HCT116 (cell line): ENCODE measurements at regions not wholly inside any gene's neighbourhood (a gene's known extent, or its start where the extent isn't known, plus 50 kb on each side); places are given as distances from the start of the nearest gene placed in this dataset.
A peak's percentile ranks its signal among the peaks of the same experiment; 100 is the strongest.
"Not testable (repeated sequence)": the region's sequence is repeated elsewhere in the genome, so short reads cannot be mapped to it uniquely, and the experiment has no call there.

Experiments used
- ATAC-seq: fragments of 200-7000 bp; cut with Tn5 transposase; 2 replicates; pipeline ENCODE4 v1.9.1; 2020; ENCODE audit warnings: mild to moderate bottlenecking, moderate library complexity
- BruUV-seq: library from RNA; stranded (reverse); fragments of 400-500 nt; replicated peaks from 2 replicates; lab custom pipeline; 2021; lab: Mats Ljungman, UMichigan
- CTCF ChIA-PET: fragments of 300-600 bp; sonication (Branson Sonifier 250); formaldehyde crosslinking; loops from one replicate; lab custom pipeline; 2021; ENCODE audit warnings: antibody characterized with exemption; lab: Charles Lee
- POLR2A ChIA-PET: fragments of 300-600, 350-600 bp; sonication (Branson Sonifier 250); formaldehyde crosslinking; loops from one replicate; lab custom pipeline; 2021; ENCODE audit warnings: antibody characterized with exemption; lab: Charles Lee
- RAD21 ChIA-PET, 2 experiments: fragments of 300-600 bp; sonication (Branson Sonifier 250); formaldehyde crosslinking; loops; one replicate each; lab custom pipeline; 2023; ENCODE audit warnings: low total read pairs in 2 of 2; ENCODE audit not compliant: uncharacterized antibody in 2 of 2, unreplicated experiment in 2 of 2, low non-redundant PET in 1 of 2; lab: Charles Lee
- DNase-seq: peaks from one replicate; pipeline ENCODE4 v3.0.0-alpha.2; 2010; ENCODE audit warnings: low read depth, low spot score
- H2AFZ ChIP-seq: fragments of 200-600 bp; shearing (Covaris generic), sonication (generic); 2 replicates; pipeline ENCODE4 v1.6.1; 2017; ENCODE audit warnings: low read depth, mixed run types, mixed read lengths, antibody characterized with exemption, low read length; ENCODE audit not compliant: poor library complexity, severe bottlenecking
- H3K27ac ChIP-seq: 2 replicates; pipeline ENCODE4 v1.5.1; 2012; ENCODE audit warnings: low read depth, low read length
- H3K27me3 ChIP-seq: fragments of 200-600 bp; sonication (generic); 2 replicates; pipeline ENCODE4 v1.6.1; 2016; ENCODE audit warnings: mixed run types, low read length, mixed read lengths; ENCODE audit not compliant: insufficient read depth
- H3K36me3 ChIP-seq, 2 experiments: fragments of 200-500 bp in 1 of 2; fragments of 200-600 bp in 1 of 2; sonication (Bioruptor generic) in 1 of 2; sonication (generic) in 1 of 2; 2 replicates each; pipeline versions ENCODE4 v1.5.1 to v1.6.1; 2014 to 2016; ENCODE audit warnings: low read length in 2 of 2, inconsistent platforms in 1 of 2, mixed read lengths in 1 of 2, mixed run types in 1 of 2; ENCODE audit not compliant: insufficient read depth in 2 of 2, control insufficient read depth in 1 of 2
- H3K4me1 ChIP-seq, 2 experiments: fragments of 200-600 bp in 1 of 2; sonication (generic) in 1 of 2; 2 replicates each; pipeline versions ENCODE4 v1.5.1 to v1.6.1; 2012 to 2017; ENCODE audit warnings: low read length in 2 of 2, inconsistent platforms in 1 of 2, mild to moderate bottlenecking in 1 of 2, mixed read lengths in 1 of 2, mixed run types in 1 of 2, moderate library complexity in 1 of 2; ENCODE audit not compliant: insufficient read depth in 2 of 2, control insufficient read depth in 1 of 2
- H3K4me2 ChIP-seq: fragments of 200-600 bp; sonication (generic); 2 replicates; pipeline ENCODE4 v1.6.1; 2017; ENCODE audit warnings: mixed run types, low read length, mixed read lengths
- H3K4me3 ChIP-seq, 2 experiments: fragments of 200-600 bp in 1 of 2; sonication (generic) in 1 of 2; replicated peaks in 1 of 2; 2 replicates each; pipeline ENCODE4 v1.5.1; 2011 to 2016; ENCODE audit warnings: low read length in 2 of 2, control low read depth in 1 of 2, low read depth in 1 of 2, mild to moderate bottlenecking in 1 of 2, mixed read lengths in 1 of 2, mixed run types in 1 of 2
- H3K79me2 ChIP-seq: fragments of 200-600 bp; sonication (generic); 2 replicates; pipeline ENCODE4 v1.6.1; 2017; ENCODE audit warnings: mild to moderate bottlenecking, mixed run types, low read length, moderate library complexity, mixed read lengths; ENCODE audit not compliant: insufficient read depth
- H3K9ac ChIP-seq: fragments of 200-600 bp; sonication (generic); 2 replicates; pipeline ENCODE4 v1.6.1; 2016; ENCODE audit warnings: low read length, mixed read lengths
- H3K9me2 ChIP-seq: fragments of 200-600 bp; sonication (generic), shearing (Covaris generic); 2 replicates; pipeline ENCODE4 v1.6.1; 2017; ENCODE audit warnings: mixed run types, mild to moderate bottlenecking, moderate library complexity; ENCODE audit not compliant: insufficient read depth
- H3K9me3 ChIP-seq, 2 experiments: fragments of 200-500 bp in 1 of 2; fragments of 200-600 bp in 1 of 2; sonication (Bioruptor generic) in 1 of 2; sonication (generic) in 1 of 2; 2 replicates each; pipeline ENCODE4 v1.6.1; 2014 to 2017; ENCODE audit warnings: low read length in 2 of 2, mixed read lengths in 2 of 2, inconsistent platforms in 1 of 2, low read depth in 1 of 2, mild to moderate bottlenecking in 1 of 2, mixed run types in 1 of 2, moderate library complexity in 1 of 2; ENCODE audit not compliant: control insufficient read depth in 1 of 2, insufficient read depth in 1 of 2
- H4K20me1 ChIP-seq: fragments of 200-600 bp; sonication (generic), shearing (Covaris generic); 2 replicates; pipeline ENCODE4 v1.6.1; 2017; ENCODE audit warnings: mixed run types, mild to moderate bottlenecking, moderate library complexity; ENCODE audit not compliant: insufficient read depth
- MAX ChIP-seq: IDR thresholded peaks from 2 replicates; pipeline ENCODE4 v1.6.1; 2012
- TCF7L2 ChIP-seq: IDR thresholded peaks from 2 replicates; pipeline ENCODE4 v1.7.0; 2011; ENCODE audit warnings: borderline replicate concordance, inconsistent platforms; ENCODE audit not compliant: insufficient read depth, insufficient read length; ENCODE audit errors: extremely low read depth
- intact Hi-C: fragments of 100-400 bp; cut with micrococcal nuclease; formaldehyde crosslinking; loops from 2 replicates; pipeline ENCODE4 v1.10.0; 2022

- H3K9ac ChIP-seq = no peak overlapping the region
- peak overlapping the region; percentile 44 for H2AFZ ChIP-seq
- peak; percentile 64 for TF ChIP-seq TCF7L2
- TF ChIP-seq MAX = no peak
- no peaks in the 10 kb centered on the region for H3K27me3 ChIP-seq
- no peak for ATAC-seq
- no peaks in the 10 kb centered on the region for H3K9me3 ChIP-seq
- ChIA-PET RAD21 (no interaction called here), POLR2A (interaction anchor here (1.2 to 1.8 kb wide), 5 partner anchors 11 to 79 kb away, joined by 3 to 6 read pairs (median 4); no protein-coding TSS in a partner anchor), CTCF (no interaction called here)
- peaks cover 0 to 20% of the 10 kb centered on the region in 2 experiments; a peak in 2 of 4 replicates for H3K36me3 ChIP-seq
- DNase-seq = no peak
- intact Hi-C loops = no loop called here
- H4K20me1 ChIP-seq = no peaks in the 10 kb centered on the region
- H3K4me3 ChIP-seq = no peak overlapping the region
- BruUV-seq = no TSS peak
- H3K27ac ChIP-seq = peak overlapping the region; percentile 34
- H3K79me2 ChIP-seq = 0 out of 2 replicates have a peak, but pooled peaks cover 3% of the 10 kb centered on the region
- H3K9me2 ChIP-seq = no peaks in the 10 kb centered on the region
- no peak overlapping the region for H3K4me2 ChIP-seq
- H3K4me1 ChIP-seq = peaks cover 11 to 23% of the 10 kb centered on the region in 2 experiments; a peak in 3 of 4 replicates
These were observed 93.5 kb upstream of the ITPRID2 start for GRCh38 chr2:181798022-181798421.

- intact Hi-C loops, H3K79me2 ChIP-seq, H3K27ac ChIP-seq, POLR2A ChIA-PET, H3K9me3 ChIP-seq, DNase-seq, H3K9me2 ChIP-seq, RAD21 ChIA-PET, H2AFZ ChIP-seq, H3K36me3 ChIP-seq, H3K9ac ChIP-seq, H3K4me2 ChIP-seq, H3K27me3 ChIP-seq, CTCF ChIA-PET, H3K4me3 ChIP-seq, BruUV-seq, H4K20me1 ChIP-seq, ATAC-seq: not testable (repeated sequence)
- H3K4me1 ChIP-seq = peaks cover 37 to 44% of the 10 kb centered on the region in 2 experiments
These were observed 89.2 kb upstream of the ITPRID2 start for GRCh38 chr2:181802300-181802699.
